Hepatocyte (in vitro differentiated cells): ENCODE measurements at regions not wholly inside any gene's neighbourhood (a gene's known extent, or its start where the extent isn't known, plus 50 kb on each side); places are given as distances from the start of the nearest gene placed in this dataset.

ENCODE experiments used
- CTCF ChIP-seq: fragments of 200-600 bp; sonication (generic); IDR thresholded peaks from 2 replicates; pipeline ENCODE4 v1.5.1; 2016; ENCODE audit warnings: antibody characterized with exemption, mild to moderate bottlenecking; ENCODE audit not compliant: poor library complexity
- EZH2 ChIP-seq: fragments of 200-600 bp; sonication (generic); IDR thresholded peaks from 2 replicates; pipeline ENCODE4 v1.6.1; 2016; ENCODE audit warnings: antibody characterized with exemption, mild to moderate bottlenecking, borderline replicate concordance
- EZH2phosphoT487 ChIP-seq: fragments of 200-600 bp; sonication (generic); IDR thresholded peaks from one replicate; pipeline ENCODE4 v1.6.1; 2018; ENCODE audit warnings: antibody characterized with exemption, mild to moderate bottlenecking, low read depth, moderate library complexity; ENCODE audit not compliant: unreplicated experiment, severe bottlenecking

GRCh38 chr21:18744840-18745239 is 341.3 kb upstream of the TMPRSS15 start:
- TF ChIP-seq CTCF (no peak), EZH2 (no peak), EZH2phosphoT487 (no peak)
